HG02870 (cell line): ENCODE measurements at regions not wholly inside any gene's neighbourhood (a gene's known extent, or its start where the extent isn't known, plus 50 kb on each side); places are given as distances from the start of the nearest gene placed in this dataset.

Source experiments
- ATAC-seq: cut with Tn5 transposase; IDR thresholded peaks from one replicate; pipeline ENCODE4 v1.9.1; 2021; ENCODE audit warnings: mild to moderate bottlenecking, moderate library complexity; ENCODE audit not compliant: unreplicated experiment

- no peak for ATAC-seq
Measured at GRCh38 chr2:123283431-123283830, 741.7 kb upstream of the CNTNAP5 start.

GRCh38 chr2:123303731-123304130, 721.4 kb upstream of the CNTNAP5 start:
- no peak for ATAC-seq
